ENCODE measurements at regions not wholly inside any gene's neighbourhood (a gene's known extent, or its start where the extent isn't known, plus 50 kb on each side); places are given as distances from the start of the nearest gene placed in this dataset.

DNA sequence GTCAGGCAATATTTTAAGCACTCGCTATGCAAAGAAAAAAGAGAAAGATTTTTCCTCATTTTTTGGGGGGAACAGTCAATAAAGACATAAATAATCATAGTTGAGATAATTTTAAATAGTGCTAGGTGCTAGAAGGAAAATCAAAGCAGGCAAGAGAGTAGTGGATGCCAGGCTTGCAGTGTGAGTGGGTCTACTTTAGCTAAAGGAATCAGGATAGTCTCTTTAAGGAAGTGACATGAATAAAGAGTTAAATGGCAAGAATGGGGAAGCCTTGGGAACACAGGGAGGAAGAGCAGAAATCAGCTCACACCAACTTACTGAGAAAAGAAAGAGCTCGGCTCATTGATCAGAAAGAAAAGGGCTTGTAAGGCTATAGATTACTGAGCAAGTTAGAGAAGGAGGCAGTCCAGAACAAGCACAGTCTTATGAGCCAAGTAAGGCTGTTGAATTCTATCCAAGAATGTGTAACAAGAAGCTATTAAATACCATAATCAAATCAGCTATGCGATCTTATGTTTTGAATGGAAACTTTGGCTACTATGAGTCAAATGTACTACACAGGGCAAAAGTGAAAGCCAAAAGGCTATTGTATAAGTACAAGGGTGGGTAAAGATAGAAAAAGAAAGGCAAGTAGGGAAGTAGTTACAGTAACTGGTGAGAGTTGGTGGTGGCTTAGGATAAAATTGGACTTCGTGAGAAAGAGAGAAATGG is 833.8 kb upstream of the PIK3C3 start:
- no peak for TF ChIP-seq POLR2AphosphoS5 (IDR thresholded peaks at IDR 0.05; ENCODE audit: low read depth, low read length)
- no peak for TF ChIP-seq TAF1 (IDR thresholded peaks at IDR 0.05; ENCODE audit: borderline replicate concordance, insufficient read depth, low read length)
- TF ChIP-seq SIN3A (IDR thresholded peaks at IDR 0.05; ENCODE audit: borderline replicate concordance, insufficient read depth, low read length): no peak
- TF ChIP-seq, protein P1, sequence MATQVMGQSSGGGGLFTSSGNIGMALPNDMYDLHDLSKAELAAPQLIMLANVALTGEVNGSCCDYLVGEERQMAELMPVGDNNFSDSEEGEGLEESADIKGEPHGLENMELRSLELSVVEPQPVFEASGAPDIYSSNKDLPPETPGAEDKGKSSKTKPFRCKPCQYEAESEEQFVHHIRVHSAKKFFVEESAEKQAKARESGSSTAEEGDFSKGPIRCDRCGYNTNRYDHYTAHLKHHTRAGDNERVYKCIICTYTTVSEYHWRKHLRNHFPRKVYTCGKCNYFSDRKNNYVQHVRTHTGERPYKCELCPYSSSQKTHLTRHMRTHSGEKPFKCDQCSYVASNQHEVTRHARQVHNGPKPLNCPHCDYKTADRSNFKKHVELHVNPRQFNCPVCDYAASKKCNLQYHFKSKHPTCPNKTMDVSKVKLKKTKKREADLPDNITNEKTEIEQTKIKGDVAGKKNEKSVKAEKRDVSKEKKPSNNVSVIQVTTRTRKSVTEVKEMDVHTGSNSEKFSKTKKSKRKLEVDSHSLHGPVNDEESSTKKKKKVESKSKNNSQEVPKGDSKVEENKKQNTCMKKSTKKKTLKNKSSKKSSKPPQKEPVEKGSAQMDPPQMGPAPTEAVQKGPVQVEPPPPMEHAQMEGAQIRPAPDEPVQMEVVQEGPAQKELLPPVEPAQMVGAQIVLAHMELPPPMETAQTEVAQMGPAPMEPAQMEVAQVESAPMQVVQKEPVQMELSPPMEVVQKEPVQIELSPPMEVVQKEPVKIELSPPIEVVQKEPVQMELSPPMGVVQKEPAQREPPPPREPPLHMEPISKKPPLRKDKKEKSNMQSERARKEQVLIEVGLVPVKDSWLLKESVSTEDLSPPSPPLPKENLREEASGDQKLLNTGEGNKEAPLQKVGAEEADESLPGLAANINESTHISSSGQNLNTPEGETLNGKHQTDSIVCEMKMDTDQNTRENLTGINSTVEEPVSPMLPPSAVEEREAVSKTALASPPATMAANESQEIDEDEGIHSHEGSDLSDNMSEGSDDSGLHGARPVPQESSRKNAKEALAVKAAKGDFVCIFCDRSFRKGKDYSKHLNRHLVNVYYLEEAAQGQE (IDR thresholded peaks at IDR 0.05; ENCODE audit: insufficient read depth in 1 of 2, low read depth in 2 of 2, low read length in 2 of 2): no peak
- TF ChIP-seq FOXP2 (optimal IDR thresholded peaks at IDR 0.05; ENCODE audit: borderline replicate concordance, extremely low read depth, extremely low read length, insufficient read depth): no peak

Data from PFSK-1 (cell line).